HL-60 (cell line): ENCODE measurements at regions not wholly inside any gene's neighbourhood (a gene's known extent, or its start where the extent isn't known, plus 50 kb on each side); places are given as distances from the start of the nearest gene placed in this dataset.

Experiments used
- GABPA ChIP-seq: IDR thresholded peaks from 2 replicates; pipeline ENCODE4 v1.6.1; 2012; ENCODE audit warnings: low read depth
- POLR2AphosphoS5 ChIP-seq: IDR thresholded peaks from 2 replicates; pipeline ENCODE4 v1.6.1; 2012; ENCODE audit warnings: low read depth
- SPI1 ChIP-seq: IDR thresholded peaks from 2 replicates; pipeline ENCODE4 v1.6.1; 2012; ENCODE audit warnings: low read depth, mild to moderate bottlenecking, borderline replicate concordance
- TF ChIP-seq, protein P1 (sequence below): IDR thresholded peaks from one replicate; pipeline ENCODE4 v1.5.1; 2011; ENCODE audit warnings: low read length, control low read depth, inconsistent platforms; ENCODE audit not compliant: insufficient read depth

DNA sequence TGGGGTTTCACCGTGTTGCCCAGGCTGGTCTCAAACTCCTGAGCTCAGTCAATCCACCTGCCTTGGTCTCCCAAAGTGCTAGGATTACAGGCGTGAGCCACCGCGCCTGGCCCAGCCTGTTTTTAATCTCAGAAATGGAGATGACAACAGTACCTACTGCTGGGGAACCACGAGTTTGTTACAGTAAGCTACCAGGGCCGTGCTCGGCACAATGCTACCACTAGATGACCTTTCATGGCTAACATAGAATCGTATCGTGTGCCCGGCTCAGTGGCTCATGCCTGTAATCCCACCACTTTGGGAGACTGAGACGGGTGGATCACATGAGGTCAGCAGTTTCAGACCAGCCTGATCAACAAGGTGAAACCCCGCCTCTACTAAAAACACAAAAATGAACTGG lies 90.8 kb upstream of the SLC34A2 start:
- TF ChIP-seq, protein P1, sequence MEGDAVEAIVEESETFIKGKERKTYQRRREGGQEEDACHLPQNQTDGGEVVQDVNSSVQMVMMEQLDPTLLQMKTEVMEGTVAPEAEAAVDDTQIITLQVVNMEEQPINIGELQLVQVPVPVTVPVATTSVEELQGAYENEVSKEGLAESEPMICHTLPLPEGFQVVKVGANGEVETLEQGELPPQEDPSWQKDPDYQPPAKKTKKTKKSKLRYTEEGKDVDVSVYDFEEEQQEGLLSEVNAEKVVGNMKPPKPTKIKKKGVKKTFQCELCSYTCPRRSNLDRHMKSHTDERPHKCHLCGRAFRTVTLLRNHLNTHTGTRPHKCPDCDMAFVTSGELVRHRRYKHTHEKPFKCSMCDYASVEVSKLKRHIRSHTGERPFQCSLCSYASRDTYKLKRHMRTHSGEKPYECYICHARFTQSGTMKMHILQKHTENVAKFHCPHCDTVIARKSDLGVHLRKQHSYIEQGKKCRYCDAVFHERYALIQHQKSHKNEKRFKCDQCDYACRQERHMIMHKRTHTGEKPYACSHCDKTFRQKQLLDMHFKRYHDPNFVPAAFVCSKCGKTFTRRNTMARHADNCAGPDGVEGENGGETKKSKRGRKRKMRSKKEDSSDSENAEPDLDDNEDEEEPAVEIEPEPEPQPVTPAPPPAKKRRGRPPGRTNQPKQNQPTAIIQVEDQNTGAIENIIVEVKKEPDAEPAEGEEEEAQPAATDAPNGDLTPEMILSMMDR, result no peak
- TF ChIP-seq SPI1 (no peak), POLR2AphosphoS5 (no peak), GABPA (no peak)
